Testis (tissue), 2 donors: ENCODE measurements at regions not wholly inside any gene's neighbourhood (a gene's known extent, or its start where the extent isn't known, plus 50 kb on each side); places are given as distances from the start of the nearest gene placed in this dataset.
"Not testable (repeated sequence)": the region's sequence is repeated elsewhere in the genome, so short reads cannot be mapped to it uniquely, and the experiment has no call there.

Experiments used
- DNase-seq: peaks from one replicate; pipeline ENCODE4 v3.0.0-alpha.2; 2019
- H3K27ac ChIP-seq, 2 donors: fragments of 200-600 bp; sonication (generic); one replicate each; pipeline ENCODE4 v1.5.1; 2019
- H3K27me3 ChIP-seq: fragments of 200-600 bp; sonication (generic); one replicate; pipeline ENCODE4 v1.5.1; 2019
- H3K36me3 ChIP-seq: fragments of 200-600 bp; sonication (generic); one replicate; pipeline ENCODE4 v1.5.1; 2017; ENCODE audit warnings: low read depth; ENCODE audit errors: missing control alignments
- H3K4me1 ChIP-seq: fragments of 200-600 bp; sonication (generic); one replicate; pipeline ENCODE4 v1.5.1; 2019
- H3K4me3 ChIP-seq, 2 donors: fragments of 200-600 bp; sonication (generic); one replicate each; pipeline ENCODE4 v1.5.1; 2017 to 2019
- H3K9me3 ChIP-seq: fragments of 200-600 bp; sonication (generic); one replicate; pipeline ENCODE4 v1.5.1; 2017
- POLR2A ChIP-seq: fragments of 450-650 bp; IDR thresholded peaks from one replicate; pipeline ENCODE4 v1.6.1; 2017; ENCODE audit warnings: antibody characterized with exemption, mild to moderate bottlenecking, moderate library complexity
- WGBS, 2 donors: methylation state at CpG; one replicate each; pipeline ENCODE4 v1.1.5; 2018; 5-methylcytosine and 5-hydroxymethylcytosine counted together
- intact Hi-C: fragments of 100-400 bp; cut with DNase I; formaldehyde crosslinking; loops from one replicate; pipeline ENCODE4 v1.15.1; 2023; ENCODE audit warnings: low total_unique reads
- TF ChIP-seq, protein P1 (sequence below), 3 experiments: fragments of 450-650 bp in 2 of 3; fragments of 200-600 bp in 1 of 3; sonication (generic) in 1 of 3; IDR thresholded peaks; one replicate each; pipeline ENCODE4 v1.5.1; 2016 to 2019; ENCODE audit warnings: antibody characterized with exemption in 3 of 3, mild to moderate bottlenecking in 2 of 3, moderate library complexity in 1 of 3

DNA sequence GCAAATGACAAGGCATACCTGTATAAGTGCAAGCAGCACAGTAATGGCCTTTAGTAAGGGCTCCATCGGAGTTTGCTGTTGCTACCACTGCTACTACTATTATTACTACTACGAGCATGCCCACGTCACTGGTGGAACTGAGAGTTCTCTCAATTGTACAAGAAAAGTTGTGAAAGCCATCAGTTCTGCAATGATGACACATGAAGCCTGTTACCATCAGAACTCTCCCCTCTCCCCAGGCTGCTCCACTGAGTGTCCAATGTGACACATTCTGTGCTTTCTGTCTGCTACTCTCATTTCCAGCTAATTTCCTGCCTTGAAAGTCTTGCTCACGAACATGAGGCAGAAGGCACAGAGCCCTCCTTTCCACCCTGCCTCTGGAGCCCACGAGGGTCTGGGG is 263.2 kb upstream of the MGMT start:
- WGBS, 2 donors = 83 to 88% methylated on average over 5 of the region's 5 CpGs
- no peak overlapping the region for H3K27ac ChIP-seq
- no peaks in the 10 kb centered on the region for H3K9me3 ChIP-seq
- H3K27me3 ChIP-seq = no peaks in the 10 kb centered on the region
- no peak overlapping the region for H3K4me3 ChIP-seq
- H3K36me3 ChIP-seq = no peaks in the 10 kb centered on the region
- H3K4me1 ChIP-seq = no peaks in the 10 kb centered on the region
- no peak for TF ChIP-seq POLR2A
- TF ChIP-seq, protein P1, sequence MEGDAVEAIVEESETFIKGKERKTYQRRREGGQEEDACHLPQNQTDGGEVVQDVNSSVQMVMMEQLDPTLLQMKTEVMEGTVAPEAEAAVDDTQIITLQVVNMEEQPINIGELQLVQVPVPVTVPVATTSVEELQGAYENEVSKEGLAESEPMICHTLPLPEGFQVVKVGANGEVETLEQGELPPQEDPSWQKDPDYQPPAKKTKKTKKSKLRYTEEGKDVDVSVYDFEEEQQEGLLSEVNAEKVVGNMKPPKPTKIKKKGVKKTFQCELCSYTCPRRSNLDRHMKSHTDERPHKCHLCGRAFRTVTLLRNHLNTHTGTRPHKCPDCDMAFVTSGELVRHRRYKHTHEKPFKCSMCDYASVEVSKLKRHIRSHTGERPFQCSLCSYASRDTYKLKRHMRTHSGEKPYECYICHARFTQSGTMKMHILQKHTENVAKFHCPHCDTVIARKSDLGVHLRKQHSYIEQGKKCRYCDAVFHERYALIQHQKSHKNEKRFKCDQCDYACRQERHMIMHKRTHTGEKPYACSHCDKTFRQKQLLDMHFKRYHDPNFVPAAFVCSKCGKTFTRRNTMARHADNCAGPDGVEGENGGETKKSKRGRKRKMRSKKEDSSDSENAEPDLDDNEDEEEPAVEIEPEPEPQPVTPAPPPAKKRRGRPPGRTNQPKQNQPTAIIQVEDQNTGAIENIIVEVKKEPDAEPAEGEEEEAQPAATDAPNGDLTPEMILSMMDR (IDR thresholded peaks at IDR 0.05) = no peak
- intact Hi-C loops = no loop called here
- no peak for DNase-seq

DNA sequence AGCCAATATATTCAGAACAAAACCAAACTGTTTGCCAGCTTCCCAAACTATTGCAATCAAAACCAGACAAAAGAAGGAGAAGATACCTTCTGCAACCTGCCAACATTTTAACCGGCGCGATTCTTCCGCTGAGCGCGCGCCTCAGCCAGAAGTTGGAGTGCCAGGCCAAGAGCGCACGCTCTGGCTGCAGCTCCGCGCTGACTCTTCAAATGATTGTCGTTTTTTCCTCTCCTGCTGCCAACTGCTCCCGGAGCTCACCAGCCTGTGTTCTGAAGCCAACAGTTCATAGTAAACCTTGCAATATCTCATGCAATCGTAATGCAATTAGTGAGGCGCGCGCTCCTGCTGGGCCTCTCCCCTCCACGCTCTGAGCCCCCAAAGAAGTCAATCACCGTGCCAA is 259.7 kb upstream of the MGMT start:
- no peak overlapping the region for H3K27ac ChIP-seq
- no peak for DNase-seq
- H3K9me3 ChIP-seq = no peaks in the 10 kb centered on the region
- no peaks in the 10 kb centered on the region for H3K27me3 ChIP-seq
- TF ChIP-seq, protein P1 (IDR thresholded peaks at IDR 0.05) = no peak
- TF ChIP-seq POLR2A = no peak
- intact Hi-C loops = no loop called here
- H3K4me1 ChIP-seq = no peaks in the 10 kb centered on the region
- H3K4me3 ChIP-seq = no peak overlapping the region
- WGBS, 2 donors = 69 to 72% methylated on average over 15 to 19 of the region's 19 CpGs
- H3K36me3 ChIP-seq = no peaks in the 10 kb centered on the region

DNA sequence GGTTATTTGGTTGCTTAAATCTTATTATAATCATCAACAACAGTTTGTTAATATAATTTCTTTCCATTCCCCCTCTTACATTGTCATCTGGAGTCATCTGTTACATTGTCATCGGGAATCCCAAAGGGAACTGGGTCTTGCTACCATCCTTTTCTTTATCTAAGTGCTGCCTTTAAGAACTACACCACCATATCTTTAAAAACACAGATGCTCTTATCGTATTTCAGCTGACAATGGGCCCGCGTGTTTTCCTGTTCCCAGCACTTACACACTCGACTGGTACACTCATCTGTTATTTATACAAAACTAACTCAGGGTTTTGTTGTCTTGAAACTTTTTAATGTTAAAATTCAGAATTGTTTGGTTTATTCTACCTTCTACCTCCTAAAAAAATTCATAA is 256.2 kb upstream of the MGMT start:
- no peak for TF ChIP-seq POLR2A
- TF ChIP-seq, protein P1 (IDR thresholded peaks at IDR 0.05) = no peak
- no peak overlapping the region for H3K27ac ChIP-seq
- H3K4me3 ChIP-seq = no peak overlapping the region
- H3K4me1 ChIP-seq = no peaks in the 10 kb centered on the region
- no peaks in the 10 kb centered on the region for H3K36me3 ChIP-seq
- no peak for DNase-seq
- 87 to 88% methylated on average over 5 of the region's 5 CpGs for WGBS, 2 donors
- no peaks in the 10 kb centered on the region for H3K27me3 ChIP-seq
- intact Hi-C loops = no loop called here
- no peaks in the 10 kb centered on the region for H3K9me3 ChIP-seq

DNA sequence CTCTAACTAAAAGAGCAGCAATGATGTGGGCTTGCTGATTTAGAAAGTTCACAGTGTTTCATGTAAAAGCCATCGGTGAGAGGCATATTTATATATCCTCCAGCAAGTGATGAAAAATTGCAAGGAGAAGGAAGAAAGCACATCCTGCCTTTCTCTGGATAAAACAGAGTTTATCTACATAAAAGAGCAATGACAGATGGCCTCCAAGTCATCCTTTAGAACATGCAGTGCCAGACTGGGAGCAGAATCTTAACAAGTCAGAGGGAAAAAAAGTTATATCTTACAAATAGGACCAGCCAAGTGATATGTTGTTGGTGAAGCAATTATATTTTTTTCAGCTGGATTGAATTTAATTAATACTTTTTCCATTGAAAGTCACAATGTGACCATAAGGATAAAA is 253.8 kb upstream of the MGMT start:
- Histone ChIP-seq H3K4me1 (no peaks in the 10 kb centered on the region), H3K27me3 (no peaks in the 10 kb centered on the region), H3K4me3 (no peak overlapping the region), H3K27ac (no peak overlapping the region), H3K9me3 (no peaks in the 10 kb centered on the region), H3K36me3 (no peaks in the 10 kb centered on the region)
- WGBS, 2 donors = 44 to 54% methylated on average over 1 of the region's 1 CpG
- intact Hi-C loops = no loop called here
- TF ChIP-seq POLR2A = no peak
- TF ChIP-seq, protein P1 (IDR thresholded peaks at IDR 0.05) = no peak
- no peak for DNase-seq

DNA sequence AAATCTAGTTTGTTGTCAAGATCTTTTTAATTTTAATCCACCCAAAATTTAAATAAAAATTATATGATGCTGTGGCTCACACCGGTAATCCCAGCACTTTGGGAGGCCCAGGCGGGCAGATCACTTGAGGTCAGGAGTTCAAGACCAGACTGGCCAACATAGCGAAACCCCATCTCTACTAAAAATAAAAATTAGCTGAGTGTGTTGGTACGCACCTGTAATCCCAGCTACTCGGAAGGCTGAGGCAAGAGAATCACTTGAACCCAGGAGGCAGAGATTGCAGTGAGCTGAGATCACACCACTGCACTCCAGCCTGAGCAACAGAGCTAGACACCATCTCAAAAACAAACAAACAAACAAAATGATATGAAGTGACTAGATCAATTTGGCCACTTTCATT is 253.0 kb upstream of the MGMT start:
- H3K27ac ChIP-seq, intact Hi-C loops, H3K4me1 ChIP-seq, H3K27me3 ChIP-seq, H3K36me3 ChIP-seq, H3K4me3 ChIP-seq, DNase-seq, H3K9me3 ChIP-seq: not testable (repeated sequence)
- WGBS, 2 donors = 86 to 94% methylated on average over 5 of the region's 5 CpGs
